Lower leg skin (tissue), 3 donors: ENCODE measurements at regions not wholly inside any gene's neighbourhood (a gene's known extent, or its start where the extent isn't known, plus 50 kb on each side); places are given as distances from the start of the nearest gene placed in this dataset.

Experiments used
- POLR2A ChIP-seq, 2 donors: fragments of 450-650 bp; IDR thresholded peaks; one replicate each; pipeline ENCODE4 v1.6.1; 2016 to 2017; ENCODE audit warnings: antibody characterized with exemption in 2 of 2, mild to moderate bottlenecking in 1 of 2, moderate library complexity in 1 of 2
- TF ChIP-seq, protein P1 (sequence below), 3 donors: fragments of 450-650 bp; IDR thresholded peaks; one replicate each; pipeline ENCODE4 v1.5.1; 2016; ENCODE audit warnings: antibody characterized with exemption in 3 of 3, mild to moderate bottlenecking in 3 of 3, moderate library complexity in 2 of 3

DNA sequence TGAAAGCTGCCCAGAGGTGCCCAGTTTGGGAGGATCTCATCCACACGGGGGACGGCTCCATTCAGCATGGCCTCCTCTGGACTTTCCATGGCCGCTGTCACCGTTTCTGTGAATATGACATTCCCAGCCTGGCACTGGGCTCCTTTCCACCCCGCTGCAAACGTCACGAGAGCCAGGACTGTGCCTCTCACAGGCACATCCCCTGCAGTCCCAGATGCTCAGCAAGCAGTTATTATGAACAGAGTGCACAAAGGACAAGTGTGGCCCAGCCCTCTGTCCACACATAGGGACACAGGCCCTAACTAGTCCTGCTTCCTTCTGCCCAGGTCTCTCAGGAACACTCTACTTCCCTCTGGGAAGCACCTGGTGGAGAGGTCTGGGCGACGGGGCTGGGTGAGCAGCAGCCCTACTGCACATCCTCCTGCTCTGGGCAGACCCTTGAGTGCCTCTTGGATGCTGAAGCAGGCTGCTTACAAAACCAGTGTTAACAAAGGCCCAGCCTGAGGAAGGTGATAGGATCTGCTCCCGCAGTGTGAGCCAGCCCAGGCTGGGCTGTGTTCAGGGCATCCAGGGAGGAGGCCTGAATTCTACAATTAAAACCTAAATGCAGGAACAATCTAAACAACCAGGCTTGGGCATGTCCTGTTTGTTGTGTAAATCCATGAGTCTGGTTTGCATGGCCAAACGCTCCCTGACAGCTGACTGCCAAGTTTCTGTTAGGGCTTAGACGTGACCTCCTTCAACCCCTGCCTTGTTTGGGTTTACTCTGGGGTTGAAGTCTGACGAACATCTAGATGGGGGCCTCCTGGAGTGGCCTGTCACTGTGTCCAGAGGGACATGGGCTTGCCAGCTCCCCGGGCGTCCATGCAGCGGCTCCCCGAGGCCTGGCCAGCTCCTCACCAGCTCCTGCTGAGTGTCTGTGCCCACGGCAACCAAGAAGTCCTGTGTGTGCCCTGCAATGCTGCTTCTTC lies 269.8 kb downstream of the GADD45G start:
- TF ChIP-seq POLR2A (IDR thresholded peaks at IDR 0.05): no peak
- TF ChIP-seq, protein P1, sequence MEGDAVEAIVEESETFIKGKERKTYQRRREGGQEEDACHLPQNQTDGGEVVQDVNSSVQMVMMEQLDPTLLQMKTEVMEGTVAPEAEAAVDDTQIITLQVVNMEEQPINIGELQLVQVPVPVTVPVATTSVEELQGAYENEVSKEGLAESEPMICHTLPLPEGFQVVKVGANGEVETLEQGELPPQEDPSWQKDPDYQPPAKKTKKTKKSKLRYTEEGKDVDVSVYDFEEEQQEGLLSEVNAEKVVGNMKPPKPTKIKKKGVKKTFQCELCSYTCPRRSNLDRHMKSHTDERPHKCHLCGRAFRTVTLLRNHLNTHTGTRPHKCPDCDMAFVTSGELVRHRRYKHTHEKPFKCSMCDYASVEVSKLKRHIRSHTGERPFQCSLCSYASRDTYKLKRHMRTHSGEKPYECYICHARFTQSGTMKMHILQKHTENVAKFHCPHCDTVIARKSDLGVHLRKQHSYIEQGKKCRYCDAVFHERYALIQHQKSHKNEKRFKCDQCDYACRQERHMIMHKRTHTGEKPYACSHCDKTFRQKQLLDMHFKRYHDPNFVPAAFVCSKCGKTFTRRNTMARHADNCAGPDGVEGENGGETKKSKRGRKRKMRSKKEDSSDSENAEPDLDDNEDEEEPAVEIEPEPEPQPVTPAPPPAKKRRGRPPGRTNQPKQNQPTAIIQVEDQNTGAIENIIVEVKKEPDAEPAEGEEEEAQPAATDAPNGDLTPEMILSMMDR (IDR thresholded peaks at IDR 0.05): no peak
